H7 (cell line): ENCODE measurements at regions not wholly inside any gene's neighbourhood (a gene's known extent, or its start where the extent isn't known, plus 50 kb on each side); places are given as distances from the start of the nearest gene placed in this dataset.
A peak's percentile ranks its signal among the peaks of the same experiment; 100 is the strongest.
"Not testable (repeated sequence)": the region's sequence is repeated elsewhere in the genome, so short reads cannot be mapped to it uniquely, and the experiment has no call there.

Source experiments
- DNase-seq: peaks from one replicate; pipeline ENCODE4 v3.0.0; 2012
- H3K27me3 ChIP-seq: 2 replicates; pipeline ENCODE4 v1.6.0; 2011; ENCODE audit warnings: mild to moderate bottlenecking, low read length; ENCODE audit not compliant: control insufficient read depth, insufficient read depth
- H3K36me3 ChIP-seq: replicated peaks from 2 replicates; pipeline ENCODE4 v1.5.1; 2011; ENCODE audit warnings: low read length; ENCODE audit not compliant: control insufficient read depth, insufficient read depth
- H3K4me3 ChIP-seq: 2 replicates; pipeline ENCODE4 v1.5.1; 2011; ENCODE audit warnings: low read depth, mild to moderate bottlenecking, control low read depth, low read length, moderate library complexity; ENCODE audit not compliant: insufficient read depth

DNA sequence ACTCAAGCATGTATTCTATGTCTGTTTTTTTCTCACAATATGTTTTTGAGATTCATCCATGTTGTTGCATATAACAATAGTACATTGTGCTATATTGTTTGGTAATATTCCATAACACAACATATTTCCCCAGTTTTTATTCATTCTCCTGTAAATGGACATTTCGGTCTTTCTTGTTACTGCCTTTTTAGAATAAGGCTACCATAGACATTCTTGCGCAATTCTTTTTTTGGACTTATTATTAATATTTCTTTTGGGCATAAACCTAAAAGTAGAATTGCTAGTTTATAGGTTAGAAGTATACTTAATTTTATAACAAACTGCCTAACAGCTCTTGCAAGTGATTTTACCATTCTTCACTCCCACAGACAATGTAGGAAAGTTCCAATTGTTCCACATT lies 573.0 kb downstream of the ADGRL2 start:
- H3K4me3 ChIP-seq: no peak overlapping the region
- H3K27me3 ChIP-seq: no peaks in the 10 kb centered on the region
- no peak for DNase-seq
- H3K36me3 ChIP-seq: no peaks in the 10 kb centered on the region

DNA sequence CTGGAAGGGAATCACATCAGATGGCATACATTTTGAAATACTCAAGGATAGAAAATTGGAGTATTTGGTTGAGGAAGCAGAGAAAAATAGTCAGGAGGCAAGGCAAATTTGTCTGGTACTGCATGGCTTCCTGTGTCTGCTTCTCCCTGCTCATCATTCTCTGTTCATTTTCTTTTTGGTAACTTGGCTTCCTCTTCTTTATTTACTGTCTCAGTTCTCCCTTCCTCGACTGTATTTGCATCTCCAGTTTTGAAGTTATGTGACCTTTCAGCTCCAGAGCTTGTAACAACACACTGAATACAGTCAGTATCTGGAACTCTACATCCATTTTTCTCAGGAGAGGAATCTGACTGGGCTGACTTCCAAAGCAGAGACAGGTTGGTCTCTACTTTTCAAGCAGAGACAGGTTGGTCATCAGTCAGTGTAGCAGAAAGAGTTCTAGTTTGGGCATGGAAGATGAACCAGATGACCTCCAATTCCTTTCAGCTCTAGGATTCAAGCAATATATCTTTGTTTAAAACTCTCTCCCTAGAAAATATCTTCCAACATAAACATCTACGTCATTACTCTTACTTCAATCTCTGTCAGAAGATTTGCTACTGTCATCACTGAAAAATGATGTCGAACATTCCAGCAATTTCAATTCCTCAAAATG lies 571.2 kb downstream of the ADGRL2 start:
- Histone ChIP-seq H3K27me3 (no peaks in the 10 kb centered on the region), H3K36me3 (no peaks in the 10 kb centered on the region), H3K4me3 (no peak overlapping the region)
- DNase-seq: no peak

DNA sequence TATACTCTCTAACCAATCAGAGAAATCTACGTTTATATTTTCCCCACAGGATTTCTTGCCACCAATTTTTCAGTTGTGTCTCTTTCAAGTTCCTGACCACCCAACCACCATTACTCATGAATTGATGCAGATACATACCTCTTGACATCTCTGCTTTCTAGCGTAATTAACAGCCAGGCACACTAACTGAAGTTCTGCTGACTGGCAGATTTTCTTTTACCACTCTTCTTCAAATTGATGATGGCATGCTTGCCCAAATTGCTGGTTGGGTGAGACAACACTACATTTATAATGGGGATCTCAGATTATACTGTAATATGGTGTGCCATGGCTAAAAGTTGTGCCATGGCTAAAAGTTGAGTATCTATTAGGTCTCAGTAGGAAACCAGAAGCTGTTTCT lies 566.7 kb downstream of the ADGRL2 start:
- H3K27me3 ChIP-seq: no peaks in the 10 kb centered on the region
- no peak overlapping the region for H3K4me3 ChIP-seq
- H3K36me3 ChIP-seq: no peaks in the 10 kb centered on the region
- DNase-seq: no peak

DNA sequence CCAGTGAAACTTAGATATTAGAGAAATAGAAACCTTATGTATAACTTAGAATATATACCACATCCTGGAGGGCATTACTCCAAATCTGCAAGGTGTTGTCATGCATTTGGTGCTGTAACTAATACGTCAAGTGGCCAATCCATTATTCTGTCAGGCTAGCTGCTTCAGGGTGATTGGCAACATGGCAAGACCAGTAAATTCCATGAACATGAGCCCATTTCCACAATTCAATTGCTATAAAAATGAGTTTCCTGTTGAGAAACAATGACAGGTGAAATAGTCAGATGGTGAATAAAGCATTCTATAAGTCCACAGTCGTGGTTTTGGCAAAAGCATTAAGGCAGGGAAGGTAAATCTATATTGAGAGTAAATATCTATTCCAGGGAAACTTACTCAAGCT lies 566.0 kb downstream of the ADGRL2 start:
- no peak for DNase-seq
- no peaks in the 10 kb centered on the region for H3K27me3 ChIP-seq
- H3K4me3 ChIP-seq: no peak overlapping the region
- no peaks in the 10 kb centered on the region for H3K36me3 ChIP-seq

DNA sequence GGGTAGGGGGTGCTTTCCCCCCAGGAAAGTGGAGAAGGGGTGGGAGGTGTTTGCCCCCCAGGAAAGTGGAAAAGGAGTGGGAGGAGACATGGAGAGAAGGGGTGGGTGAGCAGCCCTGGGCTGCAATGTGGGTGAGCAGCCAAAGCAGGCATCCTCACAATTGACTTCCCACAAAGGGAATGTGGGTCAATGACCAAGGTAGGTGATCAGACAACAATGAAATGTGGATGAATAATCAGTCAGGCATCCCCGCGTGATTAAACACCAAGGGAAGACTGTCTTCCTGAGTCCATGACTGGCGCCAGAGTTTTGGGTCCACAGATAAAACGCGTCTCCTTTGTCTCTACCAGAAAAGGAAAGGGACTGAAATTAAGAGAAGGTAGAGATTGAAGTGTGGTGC lies 558.8 kb downstream of the ADGRL2 start:
- not testable (repeated sequence) for H3K36me3 ChIP-seq, DNase-seq, H3K27me3 ChIP-seq
- peak overlapping the region; percentile 28; the same call in 1 of the 2 replicates for H3K4me3 ChIP-seq

DNA sequence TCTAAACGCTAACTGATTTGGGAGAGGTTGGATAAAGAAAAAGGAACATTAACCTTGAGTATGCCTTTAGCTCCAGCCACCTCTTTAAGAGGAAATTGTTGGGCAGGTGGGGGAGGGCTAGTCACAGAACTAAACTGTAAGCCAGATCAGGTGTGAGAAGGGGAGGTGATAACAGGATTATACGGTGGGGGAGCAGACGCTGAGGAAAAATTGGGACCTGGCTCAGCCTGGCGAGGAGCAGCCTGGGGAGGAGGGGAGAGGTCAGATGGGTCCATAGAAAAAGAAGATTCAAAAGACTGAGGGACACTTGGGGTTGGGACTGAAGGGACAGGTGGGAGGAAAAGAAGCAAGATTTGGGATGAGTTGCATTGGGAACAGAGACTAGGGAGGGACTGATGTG lies 558.0 kb downstream of the ADGRL2 start:
- not testable (repeated sequence) for H3K36me3 ChIP-seq, H3K27me3 ChIP-seq, DNase-seq
- peak overlapping the region; percentile 24; the same call in 1 of the 2 replicates for H3K4me3 ChIP-seq

DNA sequence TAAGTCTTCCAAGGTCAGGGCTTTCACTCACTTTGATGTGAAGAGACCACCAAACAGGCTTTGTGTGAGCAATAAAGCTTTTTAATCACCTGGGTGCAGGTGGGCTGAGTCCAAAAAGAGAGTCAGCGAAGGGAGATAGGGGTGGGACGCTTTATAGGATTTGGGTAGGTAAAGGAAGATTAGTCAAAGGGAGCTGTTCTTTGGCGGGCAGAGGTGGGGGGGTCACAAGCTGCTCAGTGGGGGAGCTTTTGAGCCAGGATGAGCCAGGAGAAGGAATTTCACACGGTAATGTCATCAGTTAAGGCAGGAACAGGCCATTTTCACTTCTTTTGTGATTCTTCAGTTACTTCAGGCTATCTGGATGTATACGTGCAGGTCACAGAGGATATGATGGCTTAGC lies 553.8 kb downstream of the ADGRL2 start:
- H3K27me3 ChIP-seq, H3K4me3 ChIP-seq, H3K36me3 ChIP-seq, DNase-seq: not testable (repeated sequence)

DNA sequence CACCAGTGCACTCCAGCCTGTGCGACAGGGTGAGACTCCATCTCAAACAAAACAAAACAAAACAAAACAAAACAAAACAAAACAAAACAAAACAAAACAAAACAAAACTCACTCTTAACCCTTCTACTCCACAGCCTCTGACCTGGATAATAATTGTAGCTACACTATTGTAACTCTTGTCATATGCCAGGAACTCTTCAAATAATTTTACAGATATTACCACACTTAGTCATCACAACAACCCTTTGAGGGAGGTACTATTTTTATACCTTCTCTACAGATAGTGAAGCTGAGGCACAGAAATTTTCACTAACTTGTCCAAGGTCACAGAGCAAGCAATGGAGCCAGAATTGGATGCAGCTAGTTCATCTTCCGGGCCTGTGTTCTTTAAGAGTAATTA lies 547.8 kb downstream of the ADGRL2 start:
- no peak for DNase-seq
- no peak overlapping the region for H3K4me3 ChIP-seq
- H3K36me3 ChIP-seq: no peaks in the 10 kb centered on the region
- no peaks in the 10 kb centered on the region for H3K27me3 ChIP-seq

DNA sequence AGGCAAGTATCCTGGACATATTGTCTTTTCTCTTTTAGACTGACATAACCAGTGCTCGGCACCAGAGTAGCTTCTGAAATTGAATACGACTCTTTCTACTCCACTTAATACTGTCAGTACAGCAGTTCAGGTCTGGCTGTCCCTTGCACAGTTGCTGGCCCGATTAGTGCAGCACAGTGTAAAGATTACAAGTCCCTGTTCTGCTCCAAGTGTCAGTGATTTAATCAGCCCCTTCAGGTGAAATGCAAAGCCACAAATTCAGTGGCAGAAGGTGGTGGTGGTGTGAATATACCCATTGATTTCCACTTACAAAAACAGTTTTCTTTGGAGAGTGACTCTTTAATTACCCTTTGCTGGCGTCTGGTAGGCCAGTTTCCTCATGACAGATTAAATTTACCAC lies 545.4 kb downstream of the ADGRL2 start:
- H3K27me3 ChIP-seq: no peaks in the 10 kb centered on the region
- no peak for DNase-seq
- no peak overlapping the region for H3K4me3 ChIP-seq
- H3K36me3 ChIP-seq: no peaks in the 10 kb centered on the region

DNA sequence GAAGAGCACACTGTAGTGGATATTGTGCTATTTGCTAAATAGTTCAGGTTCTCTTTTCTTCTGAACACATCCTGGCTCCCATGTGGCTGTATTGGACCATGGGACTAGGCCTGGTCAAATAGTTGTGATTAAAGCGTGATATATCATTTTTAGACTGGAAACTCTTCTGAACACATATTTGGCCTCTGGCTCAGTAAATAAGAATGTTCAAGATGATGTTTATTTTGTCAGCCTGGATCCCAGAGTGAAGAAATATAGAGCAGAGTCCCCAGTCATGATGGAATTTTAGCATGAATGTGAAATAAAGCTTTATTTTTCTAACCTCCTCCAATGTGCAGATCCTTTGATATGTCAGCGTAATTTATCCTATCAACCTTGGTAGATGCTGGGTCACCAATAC lies 542.6 kb downstream of the ADGRL2 start:
- no peak for DNase-seq
- no peak overlapping the region for H3K4me3 ChIP-seq
- H3K36me3 ChIP-seq: no peaks in the 10 kb centered on the region
- H3K27me3 ChIP-seq: no peaks in the 10 kb centered on the region

DNA sequence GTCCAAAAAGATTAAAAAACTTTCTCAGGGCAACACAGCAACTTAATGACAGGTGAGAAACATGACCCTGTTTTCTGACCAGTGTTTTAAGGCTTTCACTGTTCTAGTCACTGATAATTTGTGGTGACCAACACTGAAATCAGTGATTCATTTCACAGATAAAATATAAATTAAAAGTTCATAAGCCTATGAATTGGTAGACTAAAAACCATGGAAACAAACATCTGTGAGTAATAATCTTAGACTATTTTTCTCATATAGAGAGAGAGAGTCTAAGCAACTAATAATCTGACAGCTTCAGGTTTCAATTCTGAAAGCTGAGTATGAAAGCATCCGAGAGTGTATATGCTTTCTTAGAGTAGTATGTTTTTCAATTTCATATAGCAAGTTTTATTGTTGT lies 536.9 kb downstream of the ADGRL2 start:
- Histone ChIP-seq H3K27me3 (no peaks in the 10 kb centered on the region), H3K36me3 (no peaks in the 10 kb centered on the region), H3K4me3 (no peak overlapping the region)
- no peak for DNase-seq

DNA sequence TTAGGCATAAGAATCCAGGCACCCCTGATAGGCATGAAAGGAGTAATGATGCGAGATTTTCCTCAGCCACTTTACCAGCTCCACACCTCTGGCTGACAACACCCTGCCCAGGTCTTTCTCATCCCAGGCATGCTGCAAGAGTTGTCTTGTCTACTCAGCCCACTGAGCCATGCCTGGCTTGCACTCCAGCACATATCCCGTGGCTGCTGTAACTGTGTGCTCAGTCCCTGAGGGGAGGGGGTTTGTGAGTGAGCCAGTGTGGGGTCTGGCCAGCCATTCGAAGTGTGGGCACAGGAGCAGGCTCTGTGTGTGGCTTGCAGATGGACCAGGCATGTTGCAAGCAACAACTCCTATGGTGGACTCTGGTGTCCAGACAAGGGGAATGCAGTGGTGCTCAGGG lies 529.6 kb downstream of the ADGRL2 start:
- no peak for DNase-seq
- H3K27me3 ChIP-seq: peaks cover 1% of the 10 kb centered on the region; the same call in 1 of the 2 replicates
- no peak overlapping the region for H3K4me3 ChIP-seq
- no peaks in the 10 kb centered on the region for H3K36me3 ChIP-seq

DNA sequence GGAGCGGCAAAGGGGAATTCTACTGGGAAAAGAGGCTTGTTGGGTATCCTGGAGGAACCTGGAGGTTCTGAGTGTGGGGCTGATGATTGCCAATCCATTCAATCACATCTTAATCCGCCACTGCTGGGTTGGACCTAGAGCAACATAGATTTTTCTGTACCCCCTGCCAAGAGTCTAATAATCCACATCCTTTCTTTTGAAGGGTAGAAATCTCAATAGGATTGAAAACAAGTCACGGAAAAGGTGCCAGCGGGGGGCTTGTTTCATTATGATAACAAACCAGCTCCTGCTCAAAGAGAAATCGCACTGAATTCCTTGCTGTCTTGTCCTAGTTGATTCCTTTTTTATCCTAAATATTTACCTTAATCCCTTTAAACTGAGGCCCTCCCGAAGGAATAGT lies 528.5 kb downstream of the ADGRL2 start:
- DNase-seq: peak; percentile 8
- Histone ChIP-seq H3K4me3 (no peak overlapping the region), H3K36me3 (no peaks in the 10 kb centered on the region), H3K27me3 (peaks cover 1% of the 10 kb centered on the region; the same call in 1 of the 2 replicates)

DNA sequence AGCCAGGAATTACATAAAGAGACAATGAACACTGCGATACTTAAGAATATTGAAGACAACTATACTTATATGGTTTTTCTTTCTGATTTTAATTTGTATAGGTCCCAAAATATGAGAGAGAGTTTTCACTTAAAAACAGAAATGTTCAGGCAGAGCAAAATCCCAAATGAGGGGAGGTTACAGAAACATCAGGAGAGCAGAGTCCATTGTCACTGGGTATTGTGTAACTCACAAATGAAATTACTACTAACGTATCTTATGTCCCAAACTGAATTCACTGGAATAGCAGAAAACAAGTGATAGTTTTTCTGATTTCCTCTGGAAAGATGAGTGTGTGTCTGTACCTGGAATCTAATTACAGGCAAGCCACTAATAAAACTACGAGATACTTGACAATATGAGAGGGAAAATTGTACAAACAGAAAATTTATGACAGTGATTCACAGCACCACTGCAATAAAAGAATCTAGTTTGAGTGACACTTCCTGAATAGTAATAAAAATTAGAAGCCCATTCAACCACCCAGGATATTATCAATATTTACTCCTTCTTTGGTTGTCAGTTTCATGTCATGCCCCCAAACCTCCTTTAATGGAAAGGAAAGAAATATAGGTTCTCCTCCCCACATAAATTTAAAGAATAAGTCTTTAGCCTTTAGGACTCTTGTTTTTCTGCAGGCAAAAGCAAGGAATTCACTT lies 522.6 kb downstream of the ADGRL2 start:
- no peaks in the 10 kb centered on the region for H3K27me3 ChIP-seq
- no peaks in the 10 kb centered on the region for H3K36me3 ChIP-seq
- H3K4me3 ChIP-seq: no peak overlapping the region
- DNase-seq: no peak

DNA sequence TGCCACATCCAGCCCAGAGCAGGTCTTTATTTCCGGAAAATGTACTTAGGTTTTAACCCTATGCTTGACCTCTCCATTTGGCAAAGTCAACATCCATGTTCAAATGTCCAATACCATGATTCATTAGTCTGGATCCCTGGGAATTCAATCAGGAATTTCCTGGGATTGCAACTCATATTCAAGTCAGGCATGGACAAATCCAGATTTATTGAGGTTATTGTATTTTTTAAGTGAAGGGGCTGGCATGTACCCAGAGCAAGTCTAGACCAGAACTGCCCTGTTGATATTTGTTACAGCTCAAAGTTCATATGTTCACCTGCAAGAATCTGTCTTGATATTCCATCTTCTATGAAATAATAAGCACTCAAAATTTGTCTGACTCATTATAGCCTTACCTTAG lies 521.1 kb downstream of the ADGRL2 start:
- DNase-seq: no peak
- Histone ChIP-seq H3K36me3 (no peaks in the 10 kb centered on the region), H3K4me3 (no peak overlapping the region), H3K27me3 (no peaks in the 10 kb centered on the region)
